ENCODE measurements at regions not wholly inside any gene's neighbourhood (a gene's known extent, or its start where the extent isn't known, plus 50 kb on each side); places are given as distances from the start of the nearest gene placed in this dataset.

GRCh38 chr20:10868299-10868698, 194.5 kb upstream of the JAG1 start:
- no peak for DNase-seq

DNA sequence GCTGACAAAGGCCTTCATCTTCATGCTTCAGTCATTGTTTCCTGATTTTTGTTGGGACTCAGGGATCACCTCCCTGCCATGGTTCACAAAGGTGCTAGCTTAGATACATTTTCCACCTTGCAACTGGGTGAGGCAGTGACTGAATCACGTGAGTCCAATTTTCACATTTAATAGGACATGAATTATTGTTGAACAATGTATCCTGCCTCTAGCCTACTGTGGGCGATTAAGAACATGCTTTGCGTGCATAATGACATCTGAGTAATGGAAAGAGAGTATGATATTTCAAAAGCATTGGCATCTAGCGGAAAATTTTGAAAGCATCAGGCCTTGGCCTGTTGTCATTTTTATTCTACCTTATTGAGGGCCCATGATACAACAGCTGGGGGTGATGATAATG, 199.2 kb upstream of the JAG1 start:
- DNase-seq = no peak

DNA sequence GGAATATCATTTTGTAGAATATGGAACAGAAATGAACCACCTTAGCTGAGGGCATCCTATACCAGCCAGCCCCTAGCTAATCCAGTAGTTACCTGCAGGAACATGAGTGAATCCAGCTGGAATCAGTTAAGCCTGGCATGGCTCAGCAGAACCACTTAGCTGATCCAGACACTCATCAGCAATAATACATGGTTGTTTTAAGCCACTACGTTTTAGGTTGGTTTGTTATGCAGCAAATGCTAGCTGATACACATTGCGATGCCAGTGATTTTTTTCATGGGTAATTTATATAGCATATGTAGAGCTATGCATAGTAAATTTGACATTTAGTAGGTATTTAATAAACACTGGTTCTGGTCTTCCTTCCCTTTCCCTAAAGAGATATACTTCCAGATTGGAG, 201.9 kb upstream of the JAG1 start:
- no peak for DNase-seq

DNA sequence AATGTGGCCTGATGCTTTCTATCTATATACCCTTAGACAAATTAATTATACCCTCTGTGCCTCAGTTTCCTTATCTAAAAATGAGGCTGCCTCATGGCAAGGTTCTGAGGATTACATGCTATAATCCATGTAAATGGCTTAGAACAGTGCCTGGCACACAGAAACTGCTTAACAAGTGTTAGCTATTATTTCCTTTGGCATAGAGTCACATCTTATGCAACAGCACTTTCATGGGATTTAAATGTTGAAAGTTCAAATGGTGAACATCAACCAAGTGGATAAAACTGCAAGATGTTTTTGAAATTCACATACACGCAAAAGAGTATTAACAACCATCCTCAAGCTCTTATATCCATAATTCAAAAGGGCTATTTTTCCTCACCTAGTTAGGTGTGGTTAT, 202.8 kb upstream of the JAG1 start:
- no peak for DNase-seq

DNA sequence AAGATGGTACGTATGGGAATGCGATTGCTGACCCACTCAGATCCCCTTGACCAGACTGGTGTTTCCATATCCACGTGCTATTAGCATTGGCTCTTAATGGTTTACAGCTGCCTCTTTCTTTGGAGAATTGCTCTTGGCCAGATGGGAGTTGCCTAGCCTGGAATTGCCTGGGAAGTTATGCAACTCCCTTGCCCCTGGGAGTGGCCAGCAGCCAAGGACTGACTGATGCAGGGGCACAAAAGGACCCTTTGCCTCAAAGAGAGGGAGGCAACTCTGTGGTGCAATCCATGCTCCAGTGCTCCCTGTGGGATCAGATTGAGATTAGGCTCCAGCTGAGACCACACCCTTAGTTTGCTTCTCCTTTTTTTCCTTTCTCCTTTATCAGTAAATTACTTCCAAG, 203.5 kb upstream of the JAG1 start:
- DNase-seq = no peak

- DNase-seq = no peak
Measured at GRCh38 chr20:10883166-10883565, 209.4 kb upstream of the JAG1 start.

DNA sequence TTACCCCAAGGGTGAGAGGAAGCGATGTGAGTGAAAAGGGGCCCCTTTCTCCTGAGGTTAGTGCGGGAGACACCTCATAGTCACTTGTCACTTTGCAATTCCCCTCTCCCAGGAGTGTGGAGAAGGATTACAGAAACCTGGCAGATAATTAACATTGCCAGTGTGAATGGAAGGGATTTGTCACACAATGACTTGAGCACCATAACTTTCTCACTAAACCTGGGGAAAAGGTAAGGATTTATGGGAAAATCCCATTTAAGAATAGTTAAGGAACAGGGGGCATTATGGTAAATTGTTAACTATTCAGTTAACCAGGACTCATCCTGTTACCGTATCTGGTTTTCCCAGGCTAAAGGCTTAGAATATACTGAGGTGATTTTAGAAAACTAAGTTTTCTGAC, 219.5 kb upstream of the JAG1 start:
- no peak for DNase-seq

DNA sequence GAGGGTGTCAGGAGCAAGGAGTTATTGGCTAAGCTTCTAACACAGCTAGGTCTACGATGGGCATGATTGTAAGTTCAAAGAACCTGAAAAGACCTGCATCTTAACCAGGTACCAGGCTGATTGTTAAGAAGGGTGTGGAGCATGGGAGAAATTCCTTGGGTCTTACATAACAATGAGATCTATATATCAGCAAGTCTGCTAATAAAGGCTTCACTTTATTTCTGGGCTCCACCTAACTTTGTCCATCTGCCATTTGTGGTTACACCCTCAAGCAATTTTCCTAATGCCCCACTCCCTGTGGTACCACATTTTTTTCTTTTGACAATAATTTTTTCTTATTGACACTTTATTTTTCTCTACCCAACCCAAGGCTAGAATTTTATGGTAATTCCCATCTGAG, 223.5 kb upstream of the JAG1 start:
- no peak for DNase-seq

DNA sequence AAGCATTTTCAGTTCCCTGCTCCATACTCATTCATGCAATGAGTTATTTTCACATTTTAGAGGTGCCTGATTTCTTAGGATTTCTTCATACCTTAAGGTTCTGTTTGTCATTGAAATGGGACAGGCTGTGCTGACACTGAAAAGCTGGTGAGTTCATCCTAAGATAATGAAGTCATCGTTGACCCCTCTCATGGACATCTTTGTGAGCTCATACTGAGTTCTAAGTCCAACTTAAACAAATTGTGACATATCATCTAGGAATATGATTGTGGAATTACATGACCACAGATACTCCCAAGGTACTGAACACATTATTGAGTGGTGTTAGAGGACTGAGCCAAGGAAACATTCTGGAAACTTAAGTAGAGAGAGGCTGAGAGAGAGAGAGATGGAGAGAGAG, 224.8 kb upstream of the JAG1 start:
- DNase-seq = no peak

- no peak for DNase-seq
Measured at GRCh38 chr20:10902174-10902573, 228.4 kb upstream of the JAG1 start.

DNA sequence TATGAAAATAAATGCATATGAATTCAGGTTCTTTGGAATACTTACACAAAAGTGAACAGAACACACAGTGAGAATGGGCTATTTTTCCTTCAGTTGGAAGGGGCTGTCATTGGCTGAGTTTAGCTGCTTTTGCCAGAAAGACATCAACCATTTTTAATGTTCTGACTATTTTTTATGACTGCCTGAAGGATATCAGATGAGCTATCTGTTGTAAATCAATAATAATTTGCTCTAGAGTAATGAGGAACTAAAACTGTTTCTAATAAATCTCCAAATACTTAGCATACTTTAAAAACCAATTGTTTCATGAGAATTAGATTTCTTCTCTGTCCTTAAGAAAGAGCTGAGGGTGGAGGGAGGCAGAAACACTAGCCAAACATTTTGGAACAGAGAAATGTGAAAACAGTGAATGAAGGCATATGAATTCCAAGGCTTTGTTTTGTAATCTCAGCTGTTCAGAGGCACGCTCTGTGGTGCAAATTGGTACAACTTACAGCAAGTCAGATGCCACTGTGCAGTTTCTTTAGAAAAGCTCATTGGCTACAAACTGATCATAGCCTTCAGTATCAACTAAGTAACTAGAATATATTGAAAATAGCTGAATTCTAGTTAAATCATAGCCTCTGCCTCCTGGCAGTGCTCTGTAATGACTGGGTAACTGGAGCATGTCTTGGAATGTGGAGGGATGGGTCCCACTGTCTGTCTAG, 228.9 kb upstream of the JAG1 start:
- no peak for DNase-seq

DNA sequence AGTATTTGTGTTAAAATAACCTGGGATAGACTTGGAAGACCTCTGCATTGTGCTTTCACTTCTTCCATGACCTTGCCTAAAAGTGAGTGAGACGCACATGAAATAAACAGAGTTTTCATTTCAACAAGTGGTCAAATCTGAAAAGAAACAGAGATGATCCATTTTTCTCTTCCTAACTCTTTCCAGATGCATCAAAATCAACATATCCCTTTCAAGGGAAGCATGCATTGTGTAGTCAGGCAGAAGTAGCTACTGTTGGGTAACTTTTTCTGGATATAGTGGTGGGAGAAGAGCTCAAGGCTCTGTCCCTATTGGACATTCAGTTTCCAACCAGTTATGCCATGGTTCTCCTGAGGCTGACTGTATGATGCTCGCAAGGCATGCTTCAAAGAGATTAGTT, 233.0 kb upstream of the JAG1 start:
- DNase-seq = no peak

- DNase-seq = no peak
Measured at GRCh38 chr20:10909803-10910202, 236.0 kb upstream of the JAG1 start.

- peak; percentile 33 for DNase-seq
Measured at GRCh38 chr20:10910535-10911178, 236.9 kb upstream of the JAG1 start.

GRCh38 chr20:10911298-10911697, 237.5 kb upstream of the JAG1 start:
- no peak for DNase-seq

GRCh38 chr20:10915815-10916214, 242.0 kb upstream of the JAG1 start:
- DNase-seq = no peak

DNA sequence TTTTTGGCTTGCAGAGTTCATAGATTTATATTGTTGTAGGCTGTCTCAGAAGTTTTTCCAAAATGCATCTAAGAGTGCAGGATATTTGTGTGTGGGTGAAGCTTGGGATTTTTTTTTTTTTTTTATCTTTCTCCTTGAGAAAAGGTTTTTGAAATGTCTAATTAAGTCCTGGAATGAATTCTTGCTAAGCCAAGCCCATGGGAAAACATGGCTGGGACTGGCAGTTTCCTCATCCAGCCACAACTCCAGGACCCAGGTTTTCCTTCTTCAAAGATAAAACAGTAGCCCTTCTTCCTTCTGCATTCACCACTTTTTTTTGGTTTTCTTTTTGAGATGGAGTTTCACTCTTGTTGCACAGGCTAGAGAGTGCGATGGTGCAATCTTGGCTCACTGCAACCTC, 242.5 kb upstream of the JAG1 start:
- no peak for DNase-seq

DNA sequence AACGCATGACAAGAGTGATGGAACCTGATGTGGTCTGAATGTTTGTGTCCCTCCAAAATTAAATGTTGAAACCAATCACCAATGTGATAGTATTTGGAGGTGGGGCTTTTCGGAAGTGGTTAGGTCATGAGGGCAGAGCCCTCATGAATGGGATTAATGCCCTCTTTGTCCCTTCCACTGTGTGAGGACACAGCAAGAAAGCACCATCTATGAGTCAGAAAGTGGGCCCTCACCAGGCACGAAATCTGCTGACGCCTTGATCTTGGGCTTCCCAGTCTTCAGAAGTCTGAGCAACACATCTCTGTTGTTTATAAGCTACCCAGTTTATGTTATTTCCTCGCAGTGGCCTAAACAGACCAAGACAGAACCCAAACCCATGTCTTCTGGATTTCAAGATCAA, 244.0 kb upstream of the JAG1 start:
- DNase-seq = no peak

DNA sequence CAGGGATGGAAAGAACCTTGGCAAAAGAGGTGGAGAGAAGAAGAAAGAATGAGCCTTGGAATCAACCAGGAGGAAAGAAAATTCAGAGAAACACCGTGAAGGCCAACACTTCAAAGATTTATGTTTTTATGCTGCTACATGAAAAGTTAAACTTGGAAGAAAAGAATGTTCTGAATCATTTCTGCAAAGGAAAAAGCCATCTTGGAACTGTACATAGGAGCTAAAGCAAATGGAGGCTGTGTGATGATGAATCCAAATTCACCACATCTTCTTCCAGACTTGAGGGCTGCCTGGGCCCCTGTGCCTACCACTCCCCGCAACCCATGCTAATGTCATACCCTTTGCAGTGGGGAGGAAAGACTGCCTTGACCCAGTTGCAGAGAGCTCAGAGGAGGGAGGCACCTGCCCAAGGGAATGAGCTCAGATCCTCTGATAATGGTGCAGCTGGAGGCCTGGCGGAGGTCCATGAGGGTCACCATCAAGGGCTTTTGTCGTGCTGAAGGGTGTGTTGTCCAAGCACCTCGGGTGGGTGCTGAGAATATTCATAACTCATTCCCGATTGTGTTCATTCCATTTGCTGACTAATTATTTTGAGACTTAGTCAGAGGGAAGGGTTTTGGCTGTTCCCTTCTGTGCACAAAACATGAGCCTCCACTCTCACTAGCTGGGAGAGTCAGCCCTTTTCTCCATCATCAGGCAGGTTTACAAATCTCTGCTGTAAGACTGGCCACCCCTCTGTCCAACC, 245.8 kb upstream of the JAG1 start:
- DNase-seq = no peak

DNA sequence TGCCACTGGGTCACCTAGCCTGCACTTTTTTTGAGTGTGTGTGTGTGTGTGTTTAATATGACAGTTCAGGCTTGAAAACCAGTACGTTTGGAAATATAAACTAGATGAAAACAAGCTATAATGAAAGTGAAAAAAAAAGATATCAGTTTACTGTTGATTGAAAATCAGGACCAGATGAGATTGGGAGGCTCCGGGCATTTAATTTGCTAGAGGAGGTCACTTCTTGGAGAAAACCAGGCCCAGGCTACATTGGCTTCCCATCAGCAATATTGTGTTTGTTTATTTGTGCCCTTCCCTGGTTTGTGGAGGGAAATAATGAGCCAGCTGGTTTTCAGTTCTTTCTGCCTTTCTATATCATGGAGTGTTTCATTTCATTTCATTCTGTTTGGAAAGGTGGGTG, 246.6 kb upstream of the JAG1 start:
- DNase-seq = no peak

GRCh38 chr20:10921491-10922010, 247.8 kb upstream of the JAG1 start:
- DNase-seq = no peak

- no peak for DNase-seq
Measured at GRCh38 chr20:10922506-10922905, 248.7 kb upstream of the JAG1 start.

DNA sequence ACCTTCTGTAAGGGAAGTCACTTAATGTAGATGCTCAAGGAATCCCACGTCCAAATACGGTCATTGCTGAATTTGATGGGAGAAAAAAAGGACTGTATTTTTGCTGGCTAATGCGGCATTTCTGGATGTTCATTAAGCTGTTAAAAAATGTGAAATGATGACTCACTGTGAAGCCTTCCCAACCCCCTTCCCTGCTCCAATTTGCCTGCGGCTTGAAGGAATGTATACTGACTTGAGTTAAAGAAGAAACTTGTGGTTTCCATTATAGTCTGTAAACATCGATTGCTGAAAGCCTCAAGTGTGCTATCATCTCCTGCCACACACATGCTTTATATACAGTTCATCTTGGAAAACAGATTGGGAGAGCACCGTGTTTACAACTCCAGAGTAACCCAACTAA, 249.1 kb upstream of the JAG1 start:
- DNase-seq = peak; percentile 67

DNA sequence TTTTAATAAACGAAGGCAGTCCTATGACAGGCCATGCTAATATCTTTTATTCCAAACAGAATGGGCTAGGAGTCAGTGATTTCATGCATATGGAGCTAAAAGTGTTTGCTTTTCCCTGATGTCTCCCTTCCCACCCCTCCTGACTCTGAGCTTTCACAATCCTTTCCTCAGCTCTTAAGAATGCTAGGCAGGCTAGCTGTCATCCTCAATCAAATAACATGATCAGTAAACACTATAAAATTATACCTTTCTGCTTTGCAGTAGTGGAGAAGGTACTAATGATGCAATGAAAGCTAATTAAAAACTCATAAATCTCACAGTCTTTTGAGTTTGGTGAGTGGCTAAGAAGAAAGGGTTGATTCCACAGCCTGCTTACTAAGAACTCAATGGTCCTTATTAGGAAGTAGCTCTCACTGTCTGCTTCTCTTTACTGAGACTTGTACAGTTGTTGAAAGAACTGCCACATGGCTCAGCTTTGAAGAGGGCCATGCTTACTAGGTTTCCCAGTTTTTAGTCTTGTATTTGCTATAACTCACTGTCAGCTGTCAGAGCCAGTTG, 250.9 kb upstream of the JAG1 start:
- no peak for DNase-seq

Measured in right hindlimb (tissue), 1 donor.